Psoas muscle (tissue), 7 donors: ENCODE measurements at regions not wholly inside any gene's neighbourhood (a gene's known extent, or its start where the extent isn't known, plus 50 kb on each side); places are given as distances from the start of the nearest gene placed in this dataset.
A peak's percentile ranks its signal among the peaks of the same experiment; 100 is the strongest.

Source experiments
- ATAC-seq, 4 donors: fragments of 200-7000 bp; cut with Tn5 transposase; one replicate each; pipeline ENCODE4 v1.9.1; 2020; ENCODE audit warnings: moderate library complexity in 3 of 4, mild to moderate bottlenecking in 2 of 4
- DNase-seq, 2 donors: peaks; one replicate each; pipeline ENCODE4 v3.0.0-alpha.2; 2020
- H3K27ac ChIP-seq: fragments of 200-600 bp; one replicate; pipeline ENCODE4 v1.8.0; 2022
- H3K27me3 ChIP-seq, 3 donors: fragments of 200-600 bp in 1 of 3; one replicate each; pipeline versions ENCODE4 v1.6.1 to v1.8.0; 2013 to 2022; ENCODE audit warnings: low read length in 2 of 3, mild to moderate bottlenecking in 2 of 3, moderate library complexity in 1 of 3; ENCODE audit not compliant: insufficient read depth in 3 of 3
- H3K36me3 ChIP-seq, 2 donors: fragments of 200-600 bp in 1 of 2; one replicate each; pipeline versions ENCODE4 v1.6.1 to v1.8.0; 2013 to 2022; ENCODE audit warnings: low read depth in 1 of 2, mild to moderate bottlenecking in 1 of 2, moderate library complexity in 1 of 2; ENCODE audit not compliant: insufficient read depth in 1 of 2
- H3K4me1 ChIP-seq: fragments of 200-600 bp; one replicate; pipeline ENCODE4 v1.8.0; 2022
- H3K4me3 ChIP-seq: fragments of 200-600 bp; one replicate; pipeline ENCODE4 v1.8.0; 2022; ENCODE audit warnings: mild to moderate bottlenecking
- H3K9me3 ChIP-seq: fragments of 200-600 bp; one replicate; pipeline ENCODE4 v1.8.0; 2022
- WGBS, 3 donors: extraction: QIAGEN DNeasy Blood & Tissue Kit; methylation state at CpG; one replicate each; pipeline versions ENCODE4 v1.1.6 to v1.1.7; 2013; 5-methylcytosine and 5-hydroxymethylcytosine counted together
- intact Hi-C, 2 donors: fragments of 100-400 bp; cut with DNase I; formaldehyde crosslinking; loops; one replicate each; pipeline versions ENCODE4 v1.11.0 to v1.14.2; 2022
- TF ChIP-seq, protein P1 (sequence below): fragments of 200-600 bp; IDR thresholded peaks from one replicate; pipeline ENCODE4 v1.8.0; 2022; ENCODE audit warnings: antibody characterized with exemption
- donor health status: healthy with polysubstance abuse.
- donor health status: DM: no; HTN: no; CAD: no; lungs with moderate emphysema.
- donor health status: Bipolar disorder and iron deficiency.
- donor health status: healthy.
- donor health status: DM: yes; HTN: yes; CAD: no.
- donor health status: DM: no; HTN: no; CAD: no.
- donor health status: DM: yes; HTN: yes; CAD: no.

DNA sequence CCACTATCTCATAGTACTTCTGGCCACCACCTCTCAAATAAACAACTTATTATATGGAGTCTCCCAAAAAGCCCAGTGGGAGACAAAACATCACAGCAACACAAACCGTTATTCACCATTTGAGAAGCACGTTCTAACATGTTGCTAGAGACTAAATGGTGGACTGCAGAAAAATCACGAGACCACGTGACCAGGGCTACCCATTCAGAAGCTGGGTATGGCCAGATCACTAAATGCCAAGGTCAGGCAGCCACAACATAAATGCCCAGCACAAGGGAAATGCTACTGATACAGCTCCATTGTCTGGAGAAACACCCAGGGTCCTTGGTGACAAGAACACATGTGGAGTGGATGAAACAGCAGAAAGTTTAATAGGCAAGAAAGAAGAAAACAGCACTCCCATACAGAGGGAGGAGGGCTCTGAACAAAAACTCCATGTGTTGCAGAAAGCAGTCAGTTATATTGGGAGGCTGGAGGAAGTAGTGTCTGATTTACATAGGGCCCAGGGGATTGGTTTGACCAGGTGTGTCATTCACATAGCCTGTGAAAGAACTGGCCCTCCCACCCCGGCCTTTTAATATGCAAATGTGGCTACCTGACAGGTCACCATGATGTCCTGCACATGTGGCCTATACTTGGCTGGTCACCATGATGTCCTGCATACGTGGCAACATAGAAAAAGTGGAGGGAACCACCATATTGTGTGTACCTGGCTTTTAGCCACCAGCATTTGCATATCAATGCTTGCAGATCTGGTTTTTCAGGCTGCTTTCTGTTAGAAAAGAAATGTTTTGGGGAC, 97.2 kb downstream of the TRIM36 start:
- DNase-seq (no peak), ATAC-seq (no peak)
- TF ChIP-seq, protein P1, sequence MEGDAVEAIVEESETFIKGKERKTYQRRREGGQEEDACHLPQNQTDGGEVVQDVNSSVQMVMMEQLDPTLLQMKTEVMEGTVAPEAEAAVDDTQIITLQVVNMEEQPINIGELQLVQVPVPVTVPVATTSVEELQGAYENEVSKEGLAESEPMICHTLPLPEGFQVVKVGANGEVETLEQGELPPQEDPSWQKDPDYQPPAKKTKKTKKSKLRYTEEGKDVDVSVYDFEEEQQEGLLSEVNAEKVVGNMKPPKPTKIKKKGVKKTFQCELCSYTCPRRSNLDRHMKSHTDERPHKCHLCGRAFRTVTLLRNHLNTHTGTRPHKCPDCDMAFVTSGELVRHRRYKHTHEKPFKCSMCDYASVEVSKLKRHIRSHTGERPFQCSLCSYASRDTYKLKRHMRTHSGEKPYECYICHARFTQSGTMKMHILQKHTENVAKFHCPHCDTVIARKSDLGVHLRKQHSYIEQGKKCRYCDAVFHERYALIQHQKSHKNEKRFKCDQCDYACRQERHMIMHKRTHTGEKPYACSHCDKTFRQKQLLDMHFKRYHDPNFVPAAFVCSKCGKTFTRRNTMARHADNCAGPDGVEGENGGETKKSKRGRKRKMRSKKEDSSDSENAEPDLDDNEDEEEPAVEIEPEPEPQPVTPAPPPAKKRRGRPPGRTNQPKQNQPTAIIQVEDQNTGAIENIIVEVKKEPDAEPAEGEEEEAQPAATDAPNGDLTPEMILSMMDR, result no peak
- 73 to 76% (median 76%) methylated on average over 6 of the region's 6 CpGs for WGBS, 3 donors
- H3K36me3 ChIP-seq, result no peaks in the 10 kb centered on the region
- H3K4me1 ChIP-seq, result no peaks in the 10 kb centered on the region
- intact Hi-C loops, result no loop called here
- H3K27ac ChIP-seq, result no peak overlapping the region
- H3K9me3 ChIP-seq, result no peaks in the 10 kb centered on the region
- H3K27me3 ChIP-seq, result no peaks in the 10 kb centered on the region
- H3K4me3 ChIP-seq, result no peak overlapping the region

DNA sequence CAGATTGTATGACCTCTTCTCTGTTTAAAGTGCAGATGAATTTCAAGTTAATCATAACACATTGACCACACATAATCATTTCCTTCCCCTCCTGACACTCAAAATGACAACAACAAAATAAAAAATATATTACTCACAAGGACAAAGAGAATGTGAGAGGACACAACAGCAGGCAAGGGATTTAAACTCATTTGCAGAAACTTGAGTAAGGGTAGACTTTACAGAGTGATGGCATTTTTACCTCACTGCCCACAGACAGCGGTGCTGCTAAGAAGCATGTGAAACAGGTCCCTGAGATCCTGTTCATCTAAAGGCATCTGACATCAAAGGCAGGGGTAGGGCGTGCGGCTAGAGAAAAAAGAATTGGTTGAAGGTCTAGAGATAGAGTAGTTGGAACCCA, 99.0 kb downstream of the TRIM36 start:
- no peak for ATAC-seq
- Histone ChIP-seq H3K4me1 (no peaks in the 10 kb centered on the region), H3K36me3 (no peaks in the 10 kb centered on the region), H3K27ac (no peak overlapping the region), H3K9me3 (no peaks in the 10 kb centered on the region), H3K4me3 (no peak overlapping the region), H3K27me3 (no peaks in the 10 kb centered on the region)
- intact Hi-C loops, result no loop called here
- DNase-seq, result no peak
- 66 to 77% (median 69%) methylated on average over 3 of the region's 3 CpGs for WGBS, 3 donors
- TF ChIP-seq, protein P1, result no peak

DNA sequence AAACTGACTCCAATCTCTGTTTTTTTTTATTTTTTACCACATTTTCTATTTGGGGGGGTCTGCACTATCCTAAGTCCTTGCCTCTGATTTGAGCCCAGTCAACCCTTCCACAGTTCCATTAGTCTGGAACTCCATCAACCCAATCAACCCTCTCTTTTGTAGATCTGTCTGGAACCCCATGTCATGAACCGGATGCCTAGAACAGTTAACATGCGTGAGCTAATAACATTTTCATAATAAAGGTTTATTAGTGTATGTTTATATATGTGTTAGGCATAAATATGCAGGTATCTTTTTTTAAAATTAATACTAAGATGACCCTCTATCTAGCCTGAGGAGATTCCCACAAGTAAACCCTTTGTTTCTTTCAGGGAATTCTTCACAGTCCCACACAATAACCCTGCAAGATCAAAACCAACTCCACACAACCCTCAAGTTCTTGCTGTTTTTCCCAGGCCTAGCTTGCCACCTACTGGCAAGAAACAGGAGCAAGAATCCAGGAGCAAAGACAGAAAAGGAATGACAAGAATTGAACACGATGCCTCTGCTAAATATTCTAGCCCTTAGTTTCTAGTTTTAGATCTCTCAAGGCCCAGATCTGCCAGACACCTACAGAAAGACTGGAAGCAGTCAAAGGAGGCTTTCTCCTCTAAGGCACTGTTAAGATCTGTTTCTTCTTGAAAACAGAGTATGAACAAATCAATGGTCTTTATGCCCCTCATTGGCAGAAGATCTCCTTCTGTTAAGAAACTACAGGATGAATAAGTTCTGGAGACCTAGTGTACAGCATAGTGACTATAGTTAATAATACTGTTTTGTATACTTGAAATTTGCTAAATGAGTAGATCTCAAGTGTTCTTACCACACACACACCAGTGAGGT, 100.4 kb downstream of the TRIM36 start:
- no peaks in the 10 kb centered on the region for H3K27me3 ChIP-seq
- TF ChIP-seq, protein P1, result peak; percentile 45
- H3K27ac ChIP-seq, result no peak overlapping the region
- DNase-seq (no peak), ATAC-seq (no peak)
- H3K9me3 ChIP-seq, result no peaks in the 10 kb centered on the region
- no peaks in the 10 kb centered on the region for H3K4me1 ChIP-seq
- intact Hi-C loops, result loop anchor here in 1 of 2 donors (5.0 kb wide), 1 partner anchor 1457 kb away; no protein-coding TSS in a partner anchor
- no peaks in the 10 kb centered on the region for H3K36me3 ChIP-seq
- no peak overlapping the region for H3K4me3 ChIP-seq
- WGBS, 3 donors, result 58 to 60% (median 58%) methylated on average over 3 of the region's 3 CpGs

DNA sequence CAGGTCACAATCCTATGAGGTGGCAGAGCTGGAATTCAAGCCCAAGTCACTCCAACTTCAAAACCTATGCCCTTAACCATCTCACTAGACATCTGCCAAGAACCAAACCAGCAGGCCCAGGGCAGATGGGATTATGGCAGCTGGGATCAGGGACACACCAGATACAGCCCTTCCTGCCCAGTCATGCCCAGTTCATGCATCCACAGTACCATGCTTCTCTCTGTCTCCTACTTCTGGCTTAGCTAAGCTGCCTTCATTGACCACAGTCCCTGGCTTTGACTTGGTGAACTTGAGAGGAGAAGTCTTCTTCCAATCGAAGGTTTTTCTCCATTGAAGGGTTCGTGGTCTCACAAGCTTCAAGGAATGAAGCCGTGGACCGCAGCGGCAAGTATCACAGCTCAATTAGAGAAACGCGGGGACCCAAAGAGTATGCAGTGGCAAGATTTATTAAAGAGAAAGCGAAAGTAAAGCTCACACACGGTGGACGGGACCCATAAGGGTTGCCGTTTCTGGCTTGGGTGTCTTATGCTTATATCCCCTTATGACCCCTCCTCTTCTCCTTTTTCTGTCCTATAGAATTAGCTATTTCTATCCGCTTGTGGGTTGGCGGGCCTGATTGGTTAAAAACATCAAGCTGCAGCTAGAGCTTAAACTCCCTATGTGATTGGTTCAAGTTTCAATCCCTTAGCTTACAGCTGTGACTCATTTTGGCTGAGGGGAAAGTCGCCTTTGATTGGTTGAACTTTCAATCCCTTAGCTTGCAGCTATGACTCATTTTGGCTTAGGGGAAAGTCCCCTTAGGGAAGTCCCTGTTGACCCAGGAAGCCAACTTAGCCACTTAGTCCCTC, 101.2 kb downstream of the TRIM36 start:
- no peaks in the 10 kb centered on the region for H3K27me3 ChIP-seq
- ATAC-seq (no peak), DNase-seq (no peak)
- intact Hi-C loops, result loop anchor here in 1 of 2 donors (5.0 kb wide), 1 partner anchor 1456 kb away; no protein-coding TSS in a partner anchor
- no peaks in the 10 kb centered on the region for H3K4me1 ChIP-seq
- no peak overlapping the region for H3K4me3 ChIP-seq
- TF ChIP-seq, protein P1, result no peak
- 85 to 90% (median 86%) methylated on average over 14 of the region's 14 CpGs for WGBS, 3 donors
- no peak overlapping the region for H3K27ac ChIP-seq
- H3K9me3 ChIP-seq, result no peaks in the 10 kb centered on the region
- no peaks in the 10 kb centered on the region for H3K36me3 ChIP-seq
